Anterior cingulate cortex (tissue), 58 donors: ENCODE measurements at regions not wholly inside any gene's neighbourhood (a gene's known extent, or its start where the extent isn't known, plus 50 kb on each side); places are given as distances from the start of the nearest gene placed in this dataset.

Experiments
- DNase-seq, 58 donors: peaks; one replicate each; lab custom pipeline; 2025; lab: John Stamatoyannopoulos, UW

DNA sequence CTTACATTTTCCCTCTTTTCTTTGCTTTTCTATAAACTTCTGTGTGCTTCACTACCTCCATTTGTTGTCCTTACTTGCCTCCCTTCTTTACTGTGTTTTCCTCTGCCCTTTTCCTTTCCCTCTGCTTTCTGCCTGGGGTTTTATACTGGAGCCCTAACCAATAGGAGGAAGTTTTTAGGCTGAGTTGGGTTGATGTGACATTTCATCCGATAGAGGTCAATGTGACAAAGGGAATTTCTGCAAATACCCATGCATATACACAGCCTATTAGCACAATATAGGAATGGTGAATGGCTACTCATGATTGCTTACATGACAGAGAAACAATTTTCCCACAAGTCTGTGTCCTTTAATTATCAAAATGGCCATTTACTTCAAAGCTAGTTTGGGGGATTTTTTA is 153.0 kb upstream of the ARPP21 start:
- no peak for DNase-seq

DNA sequence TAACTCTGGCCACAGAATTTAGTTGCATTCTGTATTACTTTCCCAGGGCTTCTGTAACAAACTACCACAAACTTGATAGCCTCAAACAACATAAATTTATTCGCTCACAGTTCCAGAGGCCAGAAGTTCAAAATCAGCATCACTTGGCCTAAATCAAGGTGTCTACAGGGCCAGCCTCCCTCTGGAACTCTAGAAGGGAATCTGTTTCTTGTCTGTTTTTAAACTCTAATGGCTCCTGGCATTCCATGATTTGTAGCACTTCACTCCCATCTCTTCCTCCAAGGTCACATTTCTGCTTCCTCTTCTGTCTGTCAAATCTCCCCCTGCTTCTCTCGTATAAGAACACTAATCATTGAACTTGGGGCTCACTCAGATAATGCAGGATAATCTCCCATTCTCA is 151.9 kb upstream of the ARPP21 start:
- DNase-seq: no peak

DNA sequence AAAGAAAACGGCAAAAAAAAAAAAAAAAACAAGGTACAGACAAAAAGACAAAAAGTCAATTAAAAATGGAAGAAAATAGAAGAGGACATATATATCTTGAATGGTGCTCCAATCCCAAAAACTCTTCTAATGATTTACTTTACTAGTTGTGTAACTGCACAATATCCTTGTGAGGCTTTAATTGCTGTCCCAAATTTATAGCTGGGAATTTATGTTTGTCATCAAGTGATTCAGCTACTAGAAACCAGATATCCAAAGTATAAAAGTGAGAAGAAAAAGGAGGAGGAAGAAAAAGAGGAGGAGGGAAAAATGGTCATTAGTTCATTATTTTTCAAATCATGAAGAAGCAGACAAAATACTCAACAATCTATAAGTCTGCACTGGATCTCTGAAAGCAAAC is 150.8 kb upstream of the ARPP21 start:
- no peak for DNase-seq

DNA sequence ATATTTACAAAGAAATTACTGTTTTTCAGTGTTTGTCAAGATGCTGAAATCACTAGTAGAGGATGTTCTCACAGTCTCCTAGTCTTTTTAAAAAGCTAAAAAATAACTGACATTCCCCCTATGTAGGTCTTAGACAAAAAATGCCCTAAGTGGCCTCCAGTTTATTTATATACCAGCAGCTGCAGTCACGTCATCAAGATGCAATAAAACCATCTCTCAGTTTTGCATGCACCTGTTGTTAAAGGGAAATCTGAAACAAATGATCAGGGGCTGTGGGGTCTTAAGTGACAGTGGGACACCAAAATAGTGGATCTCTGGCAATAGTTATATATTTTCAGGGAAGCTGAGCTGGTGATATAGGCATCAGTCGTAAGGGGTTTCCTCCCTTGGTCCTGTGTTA is 146.5 kb upstream of the ARPP21 start:
- no peak for DNase-seq

DNA sequence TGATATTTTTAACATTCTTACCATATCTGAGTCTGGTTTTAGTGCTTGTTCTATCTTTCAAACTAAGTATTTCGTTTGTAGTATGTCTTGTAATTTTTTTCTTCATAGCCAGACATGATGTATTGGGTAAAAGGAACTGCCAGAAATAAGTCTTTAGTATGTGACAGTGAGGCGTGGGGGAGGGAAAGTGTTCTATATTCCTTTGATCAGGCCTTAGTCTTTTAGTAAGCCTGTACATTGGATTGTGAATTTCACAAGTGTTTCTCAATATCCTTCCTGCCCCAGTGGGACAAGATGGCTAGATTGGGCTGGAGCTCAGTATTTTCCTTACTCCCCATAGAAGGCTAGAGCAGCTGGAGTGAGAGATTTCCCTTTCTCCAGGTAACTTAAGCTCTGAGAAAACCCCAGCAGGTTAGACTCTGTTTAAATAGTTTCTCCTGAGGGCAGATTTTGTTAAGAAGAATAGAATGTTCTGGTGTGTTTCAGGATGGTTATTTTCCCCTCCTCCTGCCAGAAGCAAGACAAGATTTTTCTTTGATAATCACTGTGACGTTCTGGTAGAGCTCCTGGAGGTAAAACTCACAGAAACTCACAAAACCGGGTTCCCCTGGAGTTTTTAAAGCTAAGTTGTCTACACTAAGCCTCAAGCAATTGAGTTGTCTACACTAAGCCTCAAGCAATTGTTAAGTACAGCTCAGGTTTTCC is 140.7 kb upstream of the ARPP21 start:
- DNase-seq: no peak

DNA sequence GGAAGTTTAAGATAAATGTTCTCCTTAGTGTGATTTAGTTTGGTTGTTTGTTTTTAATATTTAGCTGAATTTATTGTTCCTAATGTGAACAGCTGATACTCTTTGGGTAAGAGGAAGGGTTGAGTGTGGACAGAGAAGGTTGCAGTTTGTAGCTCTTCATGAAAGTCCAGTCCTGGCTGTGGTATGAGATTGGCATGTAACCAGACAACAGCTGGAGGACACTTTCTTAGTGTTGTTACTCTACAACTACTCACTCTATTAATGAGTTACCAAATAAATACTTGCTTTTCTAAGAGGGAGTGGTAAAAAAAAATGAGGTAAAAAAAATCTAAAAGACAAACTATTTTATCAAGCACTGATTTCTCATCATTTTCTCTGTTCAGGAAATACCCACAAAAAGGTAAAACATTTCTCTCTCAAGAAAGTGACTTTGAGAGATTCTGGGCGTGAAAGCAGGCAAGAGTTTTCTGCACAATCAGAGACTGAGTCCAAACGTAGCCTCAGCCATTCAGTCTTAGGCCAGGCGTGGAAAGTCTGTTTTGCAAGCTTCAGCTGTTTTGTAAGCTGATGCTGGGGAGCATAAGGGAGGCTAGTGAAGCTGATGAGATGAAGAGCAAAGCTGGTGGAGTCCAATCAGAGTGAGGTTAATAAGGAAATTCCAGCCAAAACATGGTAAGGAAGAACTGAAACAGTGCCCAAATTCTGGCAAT is 138.5 kb upstream of the ARPP21 start:
- no peak for DNase-seq

DNA sequence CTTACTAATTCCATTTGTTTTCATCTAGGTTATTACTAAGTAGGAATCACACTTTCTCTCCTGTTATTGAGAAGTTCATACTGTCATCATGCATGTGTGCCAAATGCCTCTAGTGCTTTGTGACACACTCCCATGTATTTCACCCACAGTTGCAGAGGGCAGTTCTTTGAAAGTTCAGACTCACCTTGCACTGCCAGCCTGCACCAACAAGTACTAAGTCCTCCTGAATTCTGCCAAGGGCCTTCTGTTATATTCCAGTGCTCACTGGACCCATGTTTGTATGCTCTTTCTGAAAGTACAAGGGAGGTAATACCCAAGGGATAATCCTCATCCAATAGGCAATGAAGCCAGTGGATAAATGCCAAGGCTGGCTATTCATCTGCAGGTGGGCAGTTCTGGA is 136.6 kb upstream of the ARPP21 start:
- no peak for DNase-seq

DNA sequence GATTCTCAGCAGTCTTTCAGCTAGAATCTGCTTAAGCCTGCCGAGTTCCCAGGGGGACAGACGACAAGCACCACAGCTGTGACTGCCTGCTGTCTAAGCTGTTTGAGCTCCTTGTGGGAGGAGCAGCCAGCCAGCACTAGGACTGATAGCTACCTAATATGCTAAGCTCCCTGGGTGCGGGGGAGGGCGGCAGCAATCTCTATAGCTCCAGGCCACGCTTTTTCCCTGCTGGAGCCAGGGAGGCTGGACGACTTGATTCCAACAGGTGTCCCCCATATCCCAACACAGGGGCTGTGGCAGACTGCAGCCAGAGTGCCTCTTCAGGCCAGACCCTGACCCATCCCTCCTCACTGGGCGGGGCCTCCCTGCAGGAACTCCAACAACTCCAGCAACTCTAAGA is 134.1 kb upstream of the ARPP21 start:
- peak in 2 of 58 donors; percentile 1 to 3 for DNase-seq

DNA sequence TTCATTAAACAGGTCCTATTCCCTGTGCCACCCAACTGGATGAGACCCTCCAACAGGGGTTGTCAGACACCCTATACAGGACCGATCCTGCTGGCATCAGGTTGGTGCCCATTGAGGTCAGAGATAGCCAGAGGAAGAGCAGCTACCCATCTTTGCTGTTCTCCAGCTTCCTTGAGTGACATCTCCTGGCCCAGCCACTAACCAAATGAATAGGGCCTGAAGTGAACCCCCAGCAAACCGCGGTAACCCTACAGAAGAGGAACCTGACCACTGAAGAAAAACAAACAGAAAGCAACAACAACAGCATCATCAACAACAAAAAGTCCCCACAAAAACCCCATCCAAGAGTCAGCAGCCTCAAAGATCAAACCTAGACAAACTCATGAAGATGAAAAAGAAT is 133.6 kb upstream of the ARPP21 start:
- DNase-seq: no peak

DNA sequence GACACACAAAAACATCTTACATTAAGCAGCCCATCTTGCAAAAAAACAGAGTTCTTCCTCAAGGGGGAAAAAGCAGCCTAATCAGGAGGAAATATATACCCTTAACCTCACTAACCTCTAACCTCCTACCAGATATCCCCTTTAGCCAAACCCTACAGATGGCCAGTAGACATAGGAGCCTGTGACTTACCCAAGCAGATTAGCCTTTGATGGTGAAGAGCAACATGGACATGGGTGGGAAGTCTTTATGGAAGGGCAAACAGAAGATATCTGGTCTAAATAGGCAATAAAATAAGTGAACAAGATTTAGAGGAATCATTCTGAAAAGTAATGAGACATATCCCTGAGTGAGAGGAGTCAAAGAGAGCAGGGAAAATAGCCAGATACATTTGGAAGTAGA is 119.4 kb upstream of the ARPP21 start:
- no peak for DNase-seq

DNA sequence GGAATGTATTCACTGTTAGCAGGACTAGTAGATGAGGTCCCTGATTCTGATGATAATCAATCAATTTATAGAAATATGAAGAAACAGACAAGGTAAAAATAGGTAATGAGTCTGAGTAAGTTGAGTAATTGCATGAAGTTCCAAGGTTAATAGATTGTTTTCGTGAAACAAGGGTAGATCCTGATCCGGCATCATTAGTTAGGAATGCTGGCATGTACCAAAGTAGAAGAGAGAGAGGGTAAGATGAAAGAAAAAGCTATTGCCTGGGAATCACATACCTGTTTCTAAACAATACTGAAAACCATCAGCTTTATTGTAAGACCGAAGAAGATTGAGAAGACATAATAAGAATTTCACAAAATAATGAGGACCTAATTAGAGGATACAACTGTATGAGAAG is 118.1 kb upstream of the ARPP21 start:
- DNase-seq: no peak

DNA sequence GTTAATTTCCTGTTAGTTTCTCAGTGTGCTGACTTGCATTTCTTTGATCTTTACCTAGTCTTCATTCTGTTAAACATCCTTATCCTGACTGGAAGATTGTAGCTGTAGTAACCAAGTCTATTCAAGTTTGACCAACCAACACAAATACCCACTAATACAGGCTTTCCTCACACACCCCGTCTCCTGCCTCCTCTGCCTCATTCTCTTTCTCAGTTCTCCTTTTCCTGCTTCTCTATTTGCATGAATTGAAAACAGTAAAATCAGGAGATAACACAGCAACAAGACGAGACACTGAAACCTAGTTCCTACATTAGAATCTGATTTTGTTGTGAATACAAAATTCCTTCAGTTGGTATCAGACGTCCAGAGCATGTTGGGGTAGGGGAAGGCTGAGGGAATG is 116.9 kb upstream of the ARPP21 start:
- no peak for DNase-seq

DNA sequence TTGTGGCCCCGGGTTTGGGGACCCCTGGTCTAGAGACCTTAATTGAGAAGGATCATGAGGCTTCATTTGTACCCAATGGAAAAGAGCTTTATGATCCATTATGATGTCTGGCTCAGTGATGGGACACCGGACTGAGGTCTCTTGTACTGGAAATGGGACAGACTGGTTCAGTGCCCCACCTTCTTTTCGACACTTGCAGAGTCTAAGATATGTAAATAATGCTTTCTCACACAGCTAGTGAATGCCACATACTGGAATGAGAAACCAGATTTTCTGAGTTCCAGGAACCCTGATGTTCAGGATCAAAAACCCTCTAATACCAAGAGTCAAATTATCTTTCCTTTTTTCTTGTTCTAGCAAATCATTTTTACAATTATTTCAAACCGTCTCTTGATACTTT is 116.3 kb upstream of the ARPP21 start:
- DNase-seq: no peak

DNA sequence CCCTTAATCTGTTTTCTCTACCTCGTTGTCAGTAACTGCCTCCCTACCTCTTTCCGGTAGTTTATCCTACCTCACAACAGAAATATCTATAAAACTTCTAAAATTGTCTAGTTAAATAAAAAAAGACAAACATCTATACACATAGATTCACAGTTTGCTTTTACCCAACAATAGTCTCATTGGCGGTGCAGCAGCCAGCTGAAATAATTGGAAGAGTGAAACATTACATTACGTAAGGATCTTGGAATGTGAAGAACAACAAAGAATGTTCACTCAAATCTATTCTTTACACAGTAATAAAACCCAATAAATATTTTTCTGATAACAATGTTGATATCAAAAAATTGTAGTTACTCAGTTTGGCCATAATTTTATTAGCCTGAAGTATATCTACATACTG is 115.5 kb upstream of the ARPP21 start:
- no peak for DNase-seq

DNA sequence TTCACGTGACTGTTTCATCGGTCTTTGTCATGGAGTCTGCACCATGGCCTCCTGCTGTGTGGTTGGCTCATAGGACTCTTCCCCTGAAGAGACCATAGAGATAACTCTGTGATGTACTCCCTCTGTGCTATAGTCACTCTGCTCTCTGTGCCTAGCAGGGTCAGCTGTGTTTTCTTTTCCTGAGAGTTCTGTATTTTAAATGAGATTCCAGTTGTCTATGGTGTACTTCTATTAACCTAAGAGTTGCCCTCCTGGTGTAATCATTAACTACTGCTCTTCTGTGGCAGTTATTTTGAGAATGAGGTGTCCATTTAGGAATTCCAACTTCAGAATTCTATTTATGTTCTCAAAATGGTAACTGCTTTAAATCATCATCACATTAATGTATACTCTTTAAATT is 114.5 kb upstream of the ARPP21 start:
- no peak for DNase-seq

DNA sequence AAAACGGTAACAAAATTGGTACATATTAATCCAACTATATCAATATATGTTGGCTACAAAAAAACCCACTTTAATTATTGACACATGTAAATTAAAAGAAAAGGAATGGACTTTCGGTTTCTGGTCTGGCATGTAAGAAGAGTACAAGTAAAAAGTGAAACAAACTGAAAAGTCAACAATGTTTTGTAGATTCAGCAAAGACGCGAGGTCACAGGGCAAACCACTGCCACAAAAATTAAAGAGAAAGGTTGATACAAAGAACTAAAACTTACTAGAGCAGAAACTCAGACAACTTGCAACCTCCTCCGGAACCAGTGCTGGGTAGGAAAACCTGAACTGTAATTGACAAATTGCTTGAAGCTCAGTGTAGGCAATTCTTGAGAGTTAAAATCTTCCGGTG is 110.6 kb upstream of the ARPP21 start:
- DNase-seq: no peak

DNA sequence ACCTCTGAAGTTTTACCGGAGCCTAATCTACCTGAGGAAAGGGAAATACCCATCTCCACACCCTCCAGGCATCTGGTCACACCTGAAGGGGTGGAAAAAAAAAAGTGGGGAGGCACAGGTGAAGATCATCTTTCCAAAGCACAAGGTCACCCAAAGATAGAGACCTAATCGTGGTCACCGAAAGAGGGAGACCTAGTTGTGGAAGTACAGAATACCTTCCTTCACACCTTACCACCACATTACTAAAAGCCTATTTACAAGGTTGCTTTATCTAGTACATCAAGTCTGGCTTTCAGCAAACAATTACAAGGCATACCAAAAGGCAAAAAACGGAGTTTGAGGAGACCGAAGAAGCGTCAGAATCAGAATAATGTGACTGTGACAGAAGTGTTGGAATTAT is 110.0 kb upstream of the ARPP21 start:
- DNase-seq: no peak

DNA sequence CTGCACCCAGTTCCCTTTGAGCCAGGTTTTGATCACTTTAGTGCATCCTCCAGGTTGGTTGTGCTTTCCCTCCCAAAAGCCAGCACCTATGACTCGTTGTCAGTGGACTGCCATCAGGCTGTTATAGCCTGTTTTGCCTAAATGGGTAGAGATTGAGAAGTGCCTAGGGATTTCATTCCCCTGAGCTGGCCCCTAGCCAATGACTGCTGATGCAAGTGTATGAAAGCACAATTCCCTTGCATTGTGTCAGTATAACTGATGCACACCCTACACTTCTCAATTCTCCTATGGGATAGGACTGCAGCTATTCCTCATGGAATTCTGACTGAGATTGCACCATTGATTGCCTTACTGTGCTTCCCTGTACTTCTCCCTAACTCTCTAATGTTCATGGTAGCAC is 102.1 kb upstream of the ARPP21 start:
- peak in 1 of 58 donors; percentile 11 for DNase-seq

DNA sequence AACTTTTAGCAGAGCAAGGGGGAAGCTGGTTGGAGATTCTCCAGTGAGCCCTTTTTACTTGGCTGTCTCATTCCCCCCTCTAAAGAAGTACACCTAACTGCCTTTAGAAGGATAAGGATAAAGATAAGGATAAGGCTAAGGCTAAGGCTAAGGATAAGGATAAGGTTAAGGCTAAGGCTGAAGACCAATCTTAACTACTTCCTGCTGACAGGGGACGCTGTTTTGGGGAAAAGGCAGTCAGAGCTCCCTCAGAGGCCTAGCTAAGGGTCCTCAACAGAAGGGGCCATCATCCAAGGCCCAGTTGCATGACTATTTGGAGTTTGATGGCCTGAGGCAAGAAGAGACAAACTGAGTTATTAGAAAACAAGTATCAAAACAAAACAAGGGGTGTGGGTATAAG is 94.3 kb upstream of the ARPP21 start:
- no peak for DNase-seq

DNA sequence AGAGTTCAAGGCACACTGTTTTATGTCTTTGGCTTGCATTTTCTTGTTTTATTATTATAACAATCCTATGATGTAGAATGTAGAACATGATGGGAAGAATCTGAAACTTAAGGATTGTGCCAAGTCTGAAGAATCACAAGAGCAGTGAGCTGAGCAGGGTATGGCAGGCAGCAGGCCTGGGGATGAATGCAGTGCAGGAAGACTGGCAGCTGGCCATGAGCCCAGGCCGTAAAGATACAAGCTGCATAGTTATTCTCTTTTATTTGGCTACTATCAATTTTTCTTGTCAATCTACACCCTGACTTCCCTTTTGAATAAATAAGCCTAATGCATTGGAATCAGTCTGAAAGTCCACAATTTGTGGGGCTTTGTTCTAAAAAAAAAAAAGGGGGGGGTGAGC is 89.6 kb upstream of the ARPP21 start:
- DNase-seq: peak in 1 of 58 donors; percentile 2

DNA sequence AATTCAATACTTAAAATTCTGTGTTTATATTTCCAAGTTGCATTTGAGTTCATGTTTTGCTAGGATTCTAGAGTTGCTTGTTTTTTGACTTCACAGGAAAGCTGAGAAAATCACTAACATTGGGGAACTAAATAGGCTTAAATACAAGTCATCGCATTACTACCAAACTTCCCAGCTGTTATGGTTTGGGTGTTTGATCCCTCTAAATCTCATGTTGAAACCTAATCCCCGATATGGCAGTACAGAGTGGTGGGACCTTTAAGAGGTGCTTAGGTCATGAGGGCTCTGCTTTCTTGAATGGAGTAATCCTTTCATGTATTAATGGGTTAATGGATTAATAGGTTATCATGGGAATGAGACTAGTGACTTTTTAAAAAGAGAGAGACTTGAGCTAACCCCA is 77.2 kb upstream of the ARPP21 start:
- DNase-seq: no peak

DNA sequence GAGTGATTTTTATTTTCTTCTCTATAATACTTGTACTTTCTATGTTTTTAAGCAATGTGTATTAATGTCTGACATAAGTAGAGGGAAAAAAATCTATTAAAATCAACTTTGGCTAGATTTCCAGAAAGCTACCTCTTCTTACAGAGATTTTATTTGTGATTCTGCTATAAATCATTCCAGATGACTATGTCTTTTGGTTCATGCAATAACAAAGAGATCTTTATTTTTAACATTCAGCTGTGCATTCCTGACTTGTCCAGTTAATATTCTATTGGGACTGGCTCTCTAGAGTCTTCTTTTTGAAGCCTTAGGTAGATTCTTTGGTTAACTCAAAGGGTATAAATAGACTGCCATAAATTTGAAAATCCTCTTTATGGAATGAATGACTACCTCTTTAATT is 74.3 kb upstream of the ARPP21 start:
- DNase-seq: no peak
